ENCODE measurements at regions not wholly inside any gene's neighbourhood (a gene's known extent, or its start where the extent isn't known, plus 50 kb on each side); places are given as distances from the start of the nearest gene placed in this dataset.

GRCh38 chr20:43799150-43799711, 72.4 kb upstream of the GTSF1L start:
- no peak for DNase-seq

GRCh38 chr20:43798291-43799149, 71.7 kb upstream of the GTSF1L start:
- DNase-seq = no peak

- DNase-seq = no peak
These were observed 67.5 kb upstream of the GTSF1L start for GRCh38 chr20:43794326-43794725.

GRCh38 chr20:43789593-43789992, 62.8 kb upstream of the GTSF1L start:
- DNase-seq = no peak

GRCh38 chr20:43787937-43788336, 61.1 kb upstream of the GTSF1L start:
- no peak for DNase-seq

- no peak for DNase-seq
These were observed 60.1 kb upstream of the GTSF1L start for GRCh38 chr20:43786885-43787284.

GRCh38 chr20:43781215-43781614, 54.4 kb upstream of the GTSF1L start:
- no peak for DNase-seq

GRCh38 chr20:43778375-43778774, 51.6 kb upstream of the GTSF1L start:
- DNase-seq = no peak

- no peak for DNase-seq
These were observed 49.9 kb upstream of the GTSF1L start for GRCh38 chr20:43776691-43777090.
